H1 (cell line): ENCODE measurements at regions not wholly inside any gene's neighbourhood (a gene's known extent, or its start where the extent isn't known, plus 50 kb on each side); places are given as distances from the start of the nearest gene placed in this dataset.

Experiments
- CTCF ChIA-PET: fragments of 300-600 bp; sonication (Branson Sonifier 250); formaldehyde crosslinking; loops from one replicate; lab custom pipeline; 2021; ENCODE audit not compliant: partially characterized antibody; lab: Charles Lee
- POLR2A ChIA-PET: fragments of 300-600 bp; sonication (Branson Sonifier 250); formaldehyde crosslinking; loops from one replicate; lab custom pipeline; 2021; ENCODE audit warnings: inconsistent platforms; ENCODE audit not compliant: partially characterized antibody; lab: Charles Lee
- DNase-seq, 2 experiments: peaks; one replicate each; pipeline versions ENCODE4 v3.0.0 to v3.0.0-alpha.2; 2010 to 2022; ENCODE audit warnings: low spot score in 2 of 2, low read depth in 1 of 2, mixed read lengths in 1 of 2
- FAIRE-seq: peaks from 2 replicates; lab custom pipeline; 2011; peaks lifted over from hg19 to GRCh38; lab: Jason Lieb, UNC
- H2AFZ ChIP-seq: 2 replicates; pipeline ENCODE4 v1.8.1; 2012; ENCODE audit warnings: low read length, inconsistent platforms
- H2AK5ac ChIP-seq: 2 replicates; pipeline ENCODE4 v1.6.1; 2013; ENCODE audit warnings: low read depth, low read length
- H2BK120ac ChIP-seq: replicated peaks from 2 replicates; pipeline ENCODE3; 2013; ENCODE audit warnings: low read depth, low read length, inconsistent platforms
- H2BK12ac ChIP-seq: 2 replicates; pipeline ENCODE4 v1.6.1; 2013; ENCODE audit warnings: low read depth, low read length
- H2BK15ac ChIP-seq: 2 replicates; pipeline ENCODE4 v1.6.1; 2013; ENCODE audit warnings: low read length
- H2BK20ac ChIP-seq: 2 replicates; pipeline ENCODE4 v1.6.1; 2013; ENCODE audit warnings: low read length
- H2BK5ac ChIP-seq: 2 replicates; pipeline ENCODE4 v1.6.1; 2013; ENCODE audit warnings: low read depth, low read length
- H3K14ac ChIP-seq: 2 replicates; pipeline ENCODE4 v1.6.1; 2013; ENCODE audit warnings: inconsistent platforms; ENCODE audit not compliant: insufficient read length
- H3K18ac ChIP-seq: 2 replicates; pipeline ENCODE4 v1.6.1; 2013; ENCODE audit warnings: low read length; ENCODE audit errors: extremely low read depth
- H3K23ac ChIP-seq: 2 replicates; pipeline ENCODE4 v1.6.1; 2013; ENCODE audit warnings: inconsistent platforms; ENCODE audit not compliant: insufficient read length
- H3K23me2 ChIP-seq: 2 replicates; pipeline ENCODE4 v1.6.1; 2013; ENCODE audit warnings: low read depth, low read length
- H3K27ac ChIP-seq: 2 replicates; pipeline ENCODE4 v1.6.1; 2011; ENCODE audit warnings: low read depth, low read length, inconsistent platforms
- H3K27me3 ChIP-seq, 4 experiments: replicated peaks in 1 of 4; 1 replicate in 1 of 4; 2 replicates in 3 of 4; pipeline versions ENCODE4 v1.6.1 to v1.8.1; 2011 to 2013; ENCODE audit warnings: low read length in 3 of 4, mild to moderate bottlenecking in 3 of 4, inconsistent platforms in 2 of 4, mixed read lengths in 2 of 4, moderate library complexity in 1 of 4; ENCODE audit not compliant: control insufficient read depth in 3 of 4, insufficient read depth in 3 of 4; ENCODE audit errors: extremely low read depth in 1 of 4
- H3K36me3 ChIP-seq, 4 experiments: 2 replicates each; pipeline versions ENCODE4 v1.6.1 to v1.8.1; 2011 to 2013; ENCODE audit warnings: mild to moderate bottlenecking in 4 of 4, low read length in 3 of 4, moderate library complexity in 2 of 4, control low read depth in 1 of 4, inconsistent platforms in 1 of 4; ENCODE audit not compliant: insufficient read depth in 4 of 4, control insufficient read depth in 2 of 4
- H3K4ac ChIP-seq: replicated peaks from 2 replicates; pipeline ENCODE3; 2013; ENCODE audit warnings: low read length, low read depth, mixed read lengths, inconsistent platforms; ENCODE audit not compliant: insufficient read length
- H3K4me1 ChIP-seq, 4 experiments: replicated peaks in 1 of 4; 1 replicate in 1 of 4; 2 replicates in 3 of 4; pipeline versions ENCODE4 v1.6.1 to v1.8.1; 2011 to 2013; ENCODE audit warnings: low read length in 3 of 4, inconsistent platforms in 2 of 4, mixed read lengths in 1 of 4; ENCODE audit not compliant: insufficient read depth in 4 of 4, control insufficient read depth in 3 of 4
- H3K4me2 ChIP-seq, 2 experiments: 2 replicates each; pipeline versions ENCODE4 v1.6.1 to v1.8.1; 2011 to 2013; ENCODE audit warnings: low read depth in 2 of 2, low read length in 2 of 2, control low read depth in 1 of 2, inconsistent platforms in 1 of 2, mild to moderate bottlenecking in 1 of 2; ENCODE audit not compliant: insufficient read depth in 1 of 2
- H3K4me3 ChIP-seq, 4 experiments: fragments of 200-600, 300-600 bp in 1 of 4; sonication (generic), shearing (Covaris generic), sonication (Bioruptor Twin) in 1 of 4; 2 replicates each; pipeline versions ENCODE4 v1.5.1 to v1.8.1; 2011 to 2016; ENCODE audit warnings: low read length in 4 of 4, low read depth in 3 of 4, control low read depth in 2 of 4, inconsistent platforms in 2 of 4, mild to moderate bottlenecking in 2 of 4, mixed read lengths in 1 of 4, moderate library complexity in 1 of 4; ENCODE audit not compliant: insufficient read depth in 2 of 4; ENCODE audit errors: extremely low read depth in 1 of 4
- H3K56ac ChIP-seq: replicated peaks from 2 replicates; pipeline ENCODE3; 2013; ENCODE audit warnings: low read depth, mild to moderate bottlenecking, mixed read lengths, low read length, inconsistent platforms; ENCODE audit not compliant: insufficient read length
- H3K79me1 ChIP-seq: 2 replicates; pipeline ENCODE4 v1.6.1; 2013; ENCODE audit warnings: low read depth, low read length, control low read depth
- H3K79me2 ChIP-seq, 2 experiments: 2 replicates each; pipeline versions ENCODE4 v1.6.1 to v1.8.1; 2012 to 2013; ENCODE audit warnings: low read length in 2 of 2, mild to moderate bottlenecking in 2 of 2, inconsistent platforms in 1 of 2; ENCODE audit not compliant: insufficient read depth in 2 of 2, control insufficient read depth in 1 of 2
- H3K9ac ChIP-seq, 4 experiments: replicated peaks in 1 of 4; 1 replicate in 1 of 4; 2 replicates in 3 of 4; pipeline versions ENCODE4 v1.6.1 to v1.8.1; 2011 to 2013; ENCODE audit warnings: low read depth in 3 of 4, low read length in 3 of 4, control low read depth in 2 of 4, mild to moderate bottlenecking in 2 of 4, moderate library complexity in 2 of 4, inconsistent platforms in 1 of 4; ENCODE audit errors: extremely low read depth in 1 of 4
- H3K9me3 ChIP-seq, 2 experiments: 2 replicates each; pipeline versions ENCODE4 v1.6.1 to v1.8.1; 2012 to 2013; ENCODE audit warnings: mild to moderate bottlenecking in 2 of 2, moderate library complexity in 2 of 2, control low read depth in 1 of 2, inconsistent platforms in 1 of 2, low read depth in 1 of 2, low read length in 1 of 2, mixed read lengths in 1 of 2; ENCODE audit not compliant: insufficient read depth in 2 of 2
- H4K20me1 ChIP-seq, 2 experiments: replicated peaks in 1 of 2; 2 replicates each; pipeline versions ENCODE3 to v1.8.1; 2011 to 2013; ENCODE audit warnings: inconsistent platforms in 2 of 2, low read length in 2 of 2, mild to moderate bottlenecking in 1 of 2; ENCODE audit not compliant: insufficient read depth in 2 of 2, control insufficient read depth in 1 of 2
- H4K5ac ChIP-seq: 2 replicates; pipeline ENCODE4 v1.6.1; 2013; ENCODE audit warnings: low read length, low read depth, mixed read lengths, inconsistent platforms; ENCODE audit not compliant: insufficient read length
- H4K8ac ChIP-seq: 2 replicates; pipeline ENCODE4 v1.8.0; 2013; ENCODE audit warnings: mild to moderate bottlenecking, moderate library complexity, low read length, inconsistent platforms; ENCODE audit not compliant: insufficient read depth; ENCODE audit errors: extremely low read depth
- H4K91ac ChIP-seq: replicated peaks from 2 replicates; pipeline ENCODE3; 2013; ENCODE audit warnings: low read length, mixed read lengths, inconsistent platforms; ENCODE audit not compliant: insufficient read length
- FOSL1 ChIP-seq: IDR thresholded peaks from 2 replicates; pipeline ENCODE4 v1.6.1; 2011; ENCODE audit warnings: mild to moderate bottlenecking, low read depth, low read length, moderate library complexity; ENCODE audit not compliant: insufficient read depth
- GTF2F1 ChIP-seq: IDR thresholded peaks from 2 replicates; pipeline ENCODE4 v1.6.1; 2012; ENCODE audit warnings: low read depth, low read length, improper control_type of control experiment, borderline replicate concordance
- POLR2AphosphoS5 ChIP-seq: IDR thresholded peaks from 2 replicates; pipeline ENCODE4 v1.6.1; 2011; ENCODE audit warnings: low read depth, low read length
- TBP ChIP-seq: IDR thresholded peaks from 2 replicates; pipeline ENCODE4 v1.6.1; 2011; ENCODE audit warnings: low read depth, low read length, improper control_type of control experiment
- YY1 ChIP-seq: IDR thresholded peaks from 2 replicates; pipeline ENCODE4 v1.6.1; 2011; ENCODE audit warnings: low read depth, mild to moderate bottlenecking, low read length
- WGBS, 2 experiments: shearing (Covaris generic) in 1 of 2; methylation state at CpG; one replicate each; pipeline versions ENCODE4 v1.1.6 to v1.1.7; 2013 to 2015; ENCODE audit warnings: low lambda C conversion rate in 2 of 2, mixed read lengths in 2 of 2, inconsistent platforms in 1 of 2, low coverage in 1 of 2, missing lambda C conversion rate in 1 of 2; ENCODE audit not compliant: insufficient replicate concordance in 2 of 2, insufficient coverage in 1 of 2, insufficient read length in 1 of 2; ENCODE audit errors: extremely low coverage in 1 of 2, missing lambda C conversion rate in 1 of 2; 5-methylcytosine and 5-hydroxymethylcytosine counted together
- TF ChIP-seq, protein P1 (sequence below): IDR thresholded peaks from 2 replicates; pipeline ENCODE4 v1.6.1; 2011; ENCODE audit warnings: low read length, improper control_type of control experiment

DNA sequence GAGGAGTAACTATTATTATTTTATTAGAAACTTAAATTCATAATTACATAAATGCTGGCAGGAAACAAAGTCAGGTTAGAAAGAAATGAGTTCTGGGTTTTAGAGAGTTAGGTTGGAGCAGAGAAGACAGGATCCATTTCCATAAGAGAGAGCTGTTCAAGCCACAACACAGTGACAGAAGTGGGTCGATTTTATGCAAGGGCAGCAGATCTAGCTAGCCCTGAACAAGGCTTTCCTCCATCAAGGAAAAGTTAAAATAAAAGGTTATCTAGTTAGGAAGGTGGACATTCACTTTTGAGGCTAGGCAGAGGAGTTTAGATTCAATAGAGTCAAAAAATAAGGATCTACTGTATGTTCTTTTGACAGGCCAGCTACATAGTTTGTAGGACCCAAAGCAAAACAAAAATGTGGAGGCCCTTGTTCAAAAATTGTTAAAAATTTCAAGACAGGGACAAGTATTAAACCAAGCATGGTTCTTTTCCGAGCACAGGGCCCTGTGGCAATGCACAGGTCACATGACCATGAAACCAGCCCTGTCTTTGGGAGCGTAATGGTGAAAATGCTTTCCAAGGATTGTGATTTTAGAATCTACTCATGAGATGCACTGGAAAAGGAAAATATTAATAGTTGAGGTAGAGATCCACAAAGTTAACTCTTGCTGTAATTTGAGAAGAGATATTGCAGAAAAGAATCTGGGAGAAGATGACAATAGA, 91.2 kb upstream of the CREB1 start:
- H2BK120ac ChIP-seq, result no peak overlapping the region
- no peak overlapping the region for H3K4ac ChIP-seq
- H3K56ac ChIP-seq, result no peak overlapping the region
- H3K23me2 ChIP-seq, result no peaks in the 10 kb centered on the region
- POLR2A ChIA-PET, result interaction anchor here (1.1 kb wide), 1 partner anchor 14 kb away, joined by 3 read pairs; no protein-coding TSS in a partner anchor
- no peak overlapping the region for H4K8ac ChIP-seq
- H2BK15ac ChIP-seq, result no peak overlapping the region
- no peaks in the 10 kb centered on the region for H3K27me3 ChIP-seq
- H3K36me3 ChIP-seq, result no peaks in the 10 kb centered on the region
- H4K20me1 ChIP-seq, result no peaks in the 10 kb centered on the region
- H3K9ac ChIP-seq, result no peak overlapping the region
- H3K27ac ChIP-seq, result no peak overlapping the region
- CTCF ChIA-PET, result interaction anchor here (1.4 kb wide), 1 partner anchor 11 kb away, joined by 3 read pairs; no protein-coding TSS in a partner anchor
- H4K5ac ChIP-seq, result no peak overlapping the region
- no peaks in the 10 kb centered on the region for H3K4me1 ChIP-seq
- no peak overlapping the region for H3K4me3 ChIP-seq
- no peak overlapping the region for H3K18ac ChIP-seq
- no peak overlapping the region for H3K4me2 ChIP-seq
- no peaks in the 10 kb centered on the region for H3K9me3 ChIP-seq
- WGBS, 2 experiments, result 89% methylated on average over 3 of the region's 3 CpGs; no CpG with 5 or more reads in 1 of the 2 experiments
- no peaks in the 10 kb centered on the region for H3K79me2 ChIP-seq
- H2BK12ac ChIP-seq, result no peak overlapping the region
- H2BK5ac ChIP-seq, result no peak overlapping the region
- no peak overlapping the region for H2AFZ ChIP-seq
- DNase-seq (no peak), FAIRE-seq (no peak)
- H3K23ac ChIP-seq, result no peak overlapping the region
- H4K91ac ChIP-seq, result no peak overlapping the region
- TF ChIP-seq FOSL1 (no peak), TBP (no peak), GTF2F1 (no peak), YY1 (no peak), POLR2AphosphoS5 (no peak)
- TF ChIP-seq, protein P1, sequence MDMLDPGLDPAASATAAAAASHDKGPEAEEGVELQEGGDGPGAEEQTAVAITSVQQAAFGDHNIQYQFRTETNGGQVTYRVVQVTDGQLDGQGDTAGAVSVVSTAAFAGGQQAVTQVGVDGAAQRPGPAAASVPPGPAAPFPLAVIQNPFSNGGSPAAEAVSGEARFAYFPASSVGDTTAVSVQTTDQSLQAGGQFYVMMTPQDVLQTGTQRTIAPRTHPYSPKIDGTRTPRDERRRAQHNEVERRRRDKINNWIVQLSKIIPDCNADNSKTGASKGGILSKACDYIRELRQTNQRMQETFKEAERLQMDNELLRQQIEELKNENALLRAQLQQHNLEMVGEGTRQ, result 0 out of 2 replicates have a peak, but pooled peaks have one; percentile 10
- no peak overlapping the region for H2BK20ac ChIP-seq
- H3K14ac ChIP-seq, result no peak overlapping the region
- H2AK5ac ChIP-seq, result no peak overlapping the region
- no peaks in the 10 kb centered on the region for H3K79me1 ChIP-seq
